ENCODE measurements at regions not wholly inside any gene's neighbourhood (a gene's known extent, or its start where the extent isn't known, plus 50 kb on each side); places are given as distances from the start of the nearest gene placed in this dataset.

GRCh38 chr13:53207556-53207955 lies 178.9 kb downstream of the OLFM4 start:
- Histone ChIP-seq H3K4me2 (no peak overlapping the region), H2AFZ (replicated peaks) (no peak overlapping the region), H3K36me3 (no peaks in the 10 kb centered on the region), H3K27ac (no peak overlapping the region), H3K27me3 (peaks cover 34% of the 10 kb centered on the region), H3K9ac (no peak overlapping the region), H4K20me1 (ENCODE audit: low read depth) (no peaks in the 10 kb centered on the region), H3K4me3 (no peak overlapping the region), H3K79me2 (ENCODE audit: low read depth) (no peaks in the 10 kb centered on the region), H3F3A (ENCODE audit: low read depth) (no peaks in the 10 kb centered on the region), H3K4me1 (no peaks in the 10 kb centered on the region), H3K9me3 (ENCODE audit: low read depth) (no peaks in the 10 kb centered on the region)
- no peak for TF ChIP-seq EZH2 (IDR thresholded peaks at IDR 0.05)
- TF ChIP-seq, protein P1, sequence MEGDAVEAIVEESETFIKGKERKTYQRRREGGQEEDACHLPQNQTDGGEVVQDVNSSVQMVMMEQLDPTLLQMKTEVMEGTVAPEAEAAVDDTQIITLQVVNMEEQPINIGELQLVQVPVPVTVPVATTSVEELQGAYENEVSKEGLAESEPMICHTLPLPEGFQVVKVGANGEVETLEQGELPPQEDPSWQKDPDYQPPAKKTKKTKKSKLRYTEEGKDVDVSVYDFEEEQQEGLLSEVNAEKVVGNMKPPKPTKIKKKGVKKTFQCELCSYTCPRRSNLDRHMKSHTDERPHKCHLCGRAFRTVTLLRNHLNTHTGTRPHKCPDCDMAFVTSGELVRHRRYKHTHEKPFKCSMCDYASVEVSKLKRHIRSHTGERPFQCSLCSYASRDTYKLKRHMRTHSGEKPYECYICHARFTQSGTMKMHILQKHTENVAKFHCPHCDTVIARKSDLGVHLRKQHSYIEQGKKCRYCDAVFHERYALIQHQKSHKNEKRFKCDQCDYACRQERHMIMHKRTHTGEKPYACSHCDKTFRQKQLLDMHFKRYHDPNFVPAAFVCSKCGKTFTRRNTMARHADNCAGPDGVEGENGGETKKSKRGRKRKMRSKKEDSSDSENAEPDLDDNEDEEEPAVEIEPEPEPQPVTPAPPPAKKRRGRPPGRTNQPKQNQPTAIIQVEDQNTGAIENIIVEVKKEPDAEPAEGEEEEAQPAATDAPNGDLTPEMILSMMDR (IDR thresholded peaks at IDR 0.05), result no peak
- no peak for DNase-seq (ENCODE audit: low spot score)
- no peaks in the 10 kb centered on the region for H3K36me3 Mint-ChIP-seq
- H3K27me3 Mint-ChIP-seq (ENCODE audit: insufficient read depth, low read depth), result peaks cover 5% of the 10 kb centered on the region
- no peaks in the 10 kb centered on the region for H3K9me3 Mint-ChIP-seq
- no peak overlapping the region for H3K27ac Mint-ChIP-seq
- no peak overlapping the region for H3K4me3 Mint-ChIP-seq
- H3K4me1 Mint-ChIP-seq, result no peaks in the 10 kb centered on the region

DNA sequence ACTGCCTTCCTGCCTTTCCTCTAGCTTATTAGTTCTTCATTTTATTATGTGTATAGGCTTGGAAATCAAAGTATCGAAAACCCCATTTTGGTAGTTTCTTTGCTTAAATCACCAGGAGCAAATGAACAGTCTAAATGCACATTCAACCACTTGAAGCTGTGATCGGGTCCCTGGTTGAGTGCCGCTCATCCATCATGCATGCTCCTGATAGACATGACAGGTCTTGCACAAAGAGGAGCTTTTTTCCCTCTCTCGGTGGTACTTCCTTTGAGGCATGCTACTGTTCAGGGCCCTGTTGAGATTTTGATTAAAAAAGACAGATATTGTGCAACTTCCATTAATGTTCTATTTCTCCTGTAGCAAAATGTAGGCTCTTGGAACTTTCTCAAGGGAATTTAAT lies 185.8 kb downstream of the OLFM4 start:
- H3K36me3 Mint-ChIP-seq, result no peaks in the 10 kb centered on the region
- H3F3A ChIP-seq (ENCODE audit: low read depth), result no peaks in the 10 kb centered on the region
- no peaks in the 10 kb centered on the region for H3K79me2 ChIP-seq (ENCODE audit: low read depth)
- H3K4me1 ChIP-seq, result no peaks in the 10 kb centered on the region
- no peak overlapping the region for H3K9ac ChIP-seq
- no peak overlapping the region for H3K4me3 ChIP-seq
- H3K4me2 ChIP-seq, result no peak overlapping the region
- no peak overlapping the region for H3K4me3 Mint-ChIP-seq
- no peak for DNase-seq (ENCODE audit: low spot score)
- no peak overlapping the region for H2AFZ ChIP-seq (replicated peaks)
- H3K4me1 Mint-ChIP-seq, result peaks cover 5% of the 10 kb centered on the region
- no peaks in the 10 kb centered on the region for H3K9me3 Mint-ChIP-seq
- H3K36me3 ChIP-seq, result no peaks in the 10 kb centered on the region
- no peak overlapping the region for H3K27ac ChIP-seq
- TF ChIP-seq EZH2 (IDR thresholded peaks at IDR 0.05), result no peak
- no peaks in the 10 kb centered on the region for H4K20me1 ChIP-seq (ENCODE audit: low read depth)
- H3K9me3 ChIP-seq (ENCODE audit: low read depth), result no peaks in the 10 kb centered on the region
- no peak overlapping the region for H3K27ac Mint-ChIP-seq
- peaks cover 2% of the 10 kb centered on the region for H3K27me3 Mint-ChIP-seq (ENCODE audit: insufficient read depth, low read depth)
- no peaks in the 10 kb centered on the region for H3K27me3 ChIP-seq

GRCh38 chr13:53215563-53215962 lies 186.9 kb downstream of the OLFM4 start:
- Histone ChIP-seq H3K4me1 (no peaks in the 10 kb centered on the region), H3F3A (ENCODE audit: low read depth) (no peaks in the 10 kb centered on the region), H3K9me3 (ENCODE audit: low read depth) (no peaks in the 10 kb centered on the region), H3K9ac (no peak overlapping the region), H3K27ac (no peak overlapping the region), H3K4me2 (no peak overlapping the region), H3K36me3 (no peaks in the 10 kb centered on the region), H3K4me3 (no peak overlapping the region), H3K27me3 (no peaks in the 10 kb centered on the region), H2AFZ (replicated peaks) (no peak overlapping the region), H3K79me2 (ENCODE audit: low read depth) (no peaks in the 10 kb centered on the region), H4K20me1 (ENCODE audit: low read depth) (no peaks in the 10 kb centered on the region)
- TF ChIP-seq EZH2phosphoT487 (IDR thresholded peaks at IDR 0.05) (no peak), EZH2 (IDR thresholded peaks at IDR 0.05) (no peak)
- TF ChIP-seq, protein P1 (IDR thresholded peaks at IDR 0.05), result no peak
- peaks cover 5% of the 10 kb centered on the region for H3K4me1 Mint-ChIP-seq
- H3K36me3 Mint-ChIP-seq, result no peaks in the 10 kb centered on the region
- DNase-seq (ENCODE audit: low spot score), result no peak
- no peaks in the 10 kb centered on the region for H3K9me3 Mint-ChIP-seq
- no peak overlapping the region for H3K27ac Mint-ChIP-seq
- peaks cover 2% of the 10 kb centered on the region for H3K27me3 Mint-ChIP-seq (ENCODE audit: insufficient read depth, low read depth)
- no peak overlapping the region for H3K4me3 Mint-ChIP-seq

DNA sequence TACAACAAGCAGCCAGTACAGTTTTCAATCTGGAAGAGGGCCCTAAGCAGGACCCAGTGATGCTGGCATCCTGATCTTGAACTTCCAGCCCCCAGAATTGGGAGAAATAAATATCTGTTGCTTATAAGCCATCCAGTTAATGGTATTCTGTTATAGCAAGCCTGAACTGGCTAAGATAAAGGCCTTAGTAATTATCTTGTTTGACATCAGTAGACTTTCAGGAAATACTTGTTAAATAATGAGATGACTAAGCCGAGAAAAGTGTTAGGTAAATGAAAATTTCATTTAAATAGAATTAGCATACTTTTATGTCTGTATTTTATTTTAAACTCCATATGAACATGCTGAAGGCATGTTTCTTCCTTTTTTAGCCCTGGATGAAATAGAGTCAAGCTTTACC lies 188.2 kb downstream of the OLFM4 start:
- Mint-ChIP-seq H3K4me1 (peaks cover 5% of the 10 kb centered on the region), H3K9me3 (no peaks in the 10 kb centered on the region), H3K27ac (no peak overlapping the region), H3K36me3 (no peaks in the 10 kb centered on the region), H3K27me3 (ENCODE audit: insufficient read depth, low read depth) (peaks cover 2% of the 10 kb centered on the region), H3K4me3 (no peak overlapping the region)
- no peak overlapping the region for H3K4me2 ChIP-seq
- H3K4me1 ChIP-seq, result no peaks in the 10 kb centered on the region
- H3K27ac ChIP-seq, result no peak overlapping the region
- no peak overlapping the region for H3K9ac ChIP-seq
- no peaks in the 10 kb centered on the region for H4K20me1 ChIP-seq (ENCODE audit: low read depth)
- H3K4me3 ChIP-seq, result no peak overlapping the region
- no peaks in the 10 kb centered on the region for H3K79me2 ChIP-seq (ENCODE audit: low read depth)
- TF ChIP-seq EZH2 (IDR thresholded peaks at IDR 0.05), result no peak
- no peak for TF ChIP-seq EZH2phosphoT487 (IDR thresholded peaks at IDR 0.05)
- TF ChIP-seq, protein P1 (IDR thresholded peaks at IDR 0.05), result no peak
- DNase-seq (ENCODE audit: low spot score), result no peak
- H3K27me3 ChIP-seq, result no peaks in the 10 kb centered on the region
- no peak overlapping the region for H2AFZ ChIP-seq (replicated peaks)
- H3K9me3 ChIP-seq (ENCODE audit: low read depth), result no peaks in the 10 kb centered on the region
- no peaks in the 10 kb centered on the region for H3K36me3 ChIP-seq
- no peaks in the 10 kb centered on the region for H3F3A ChIP-seq (ENCODE audit: low read depth)
